ENCODE measurements at regions not wholly inside any gene's neighbourhood (a gene's known extent, or its start where the extent isn't known, plus 50 kb on each side); places are given as distances from the start of the nearest gene placed in this dataset.

DNA sequence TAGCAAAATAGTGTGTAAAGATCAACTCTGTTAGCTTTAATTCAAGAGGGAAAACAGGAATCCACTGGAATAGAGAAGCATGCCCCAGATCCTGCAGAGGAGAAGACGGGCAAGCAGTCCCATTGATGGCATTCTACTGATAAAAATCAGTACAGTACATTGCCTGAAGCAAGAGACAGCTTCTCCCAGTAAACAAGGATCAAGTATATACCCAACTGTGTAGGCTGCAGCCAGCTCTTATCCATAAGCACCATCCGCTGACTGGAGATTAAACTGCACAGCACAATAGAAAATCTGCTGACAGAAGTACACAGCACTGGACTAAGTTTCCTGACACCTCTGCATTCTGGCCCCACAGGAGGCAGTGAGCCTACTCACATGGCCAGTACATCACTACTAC is 110.1 kb downstream of the COX18 start:
- Histone ChIP-seq H3K36me3 (no peaks in the 10 kb centered on the region), H3K27me3 (no peaks in the 10 kb centered on the region), H3K27ac (no peak overlapping the region), H3K4me3 (no peak overlapping the region), H3K9me3 (peaks cover 0 to 15% of the 10 kb centered on the region in 2 donors), H3K4me1 (no peaks in the 10 kb centered on the region)
- intact Hi-C loops (cut with DNase I; ENCODE audit: low total_unique reads) = no loop called here
- TF ChIP-seq POLR2AphosphoS5 (IDR thresholded peaks at IDR 0.05) = no peak
- TF ChIP-seq, protein P1, sequence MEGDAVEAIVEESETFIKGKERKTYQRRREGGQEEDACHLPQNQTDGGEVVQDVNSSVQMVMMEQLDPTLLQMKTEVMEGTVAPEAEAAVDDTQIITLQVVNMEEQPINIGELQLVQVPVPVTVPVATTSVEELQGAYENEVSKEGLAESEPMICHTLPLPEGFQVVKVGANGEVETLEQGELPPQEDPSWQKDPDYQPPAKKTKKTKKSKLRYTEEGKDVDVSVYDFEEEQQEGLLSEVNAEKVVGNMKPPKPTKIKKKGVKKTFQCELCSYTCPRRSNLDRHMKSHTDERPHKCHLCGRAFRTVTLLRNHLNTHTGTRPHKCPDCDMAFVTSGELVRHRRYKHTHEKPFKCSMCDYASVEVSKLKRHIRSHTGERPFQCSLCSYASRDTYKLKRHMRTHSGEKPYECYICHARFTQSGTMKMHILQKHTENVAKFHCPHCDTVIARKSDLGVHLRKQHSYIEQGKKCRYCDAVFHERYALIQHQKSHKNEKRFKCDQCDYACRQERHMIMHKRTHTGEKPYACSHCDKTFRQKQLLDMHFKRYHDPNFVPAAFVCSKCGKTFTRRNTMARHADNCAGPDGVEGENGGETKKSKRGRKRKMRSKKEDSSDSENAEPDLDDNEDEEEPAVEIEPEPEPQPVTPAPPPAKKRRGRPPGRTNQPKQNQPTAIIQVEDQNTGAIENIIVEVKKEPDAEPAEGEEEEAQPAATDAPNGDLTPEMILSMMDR (IDR thresholded peaks at IDR 0.05) = no peak
- TF ChIP-seq POLR2A (IDR thresholded peaks at IDR 0.05) = no peak
- DNase-seq (ENCODE audit: low spot score in 2 of 2) = no peak

DNA sequence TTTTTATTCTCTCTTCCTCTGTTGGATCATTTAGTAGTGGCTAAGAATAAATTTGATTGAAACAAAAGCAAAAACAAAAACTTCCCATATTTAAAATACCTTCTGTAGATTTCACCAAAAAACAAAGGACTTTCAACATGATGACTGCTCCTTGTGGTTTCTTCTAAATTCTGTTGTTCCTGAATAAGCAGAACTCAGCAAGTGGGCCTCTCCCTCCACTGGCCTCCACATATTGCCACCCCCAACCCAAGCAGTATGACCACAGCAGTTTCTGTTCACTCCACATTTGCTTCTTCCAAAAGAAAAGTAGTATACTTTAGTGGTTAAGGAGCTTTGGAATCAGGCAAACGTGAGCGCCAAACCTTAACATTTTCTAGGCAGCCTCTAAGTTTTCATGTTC is 114.7 kb downstream of the COX18 start:
- Histone ChIP-seq H3K9me3 (peaks cover 0 to 4% of the 10 kb centered on the region in 2 donors), H3K4me1 (no peaks in the 10 kb centered on the region), H3K36me3 (no peaks in the 10 kb centered on the region), H3K4me3 (peak overlapping the region in 2 of 3 donors; percentile 26 to 31), H3K27ac (no peak overlapping the region), H3K27me3 (no peaks in the 10 kb centered on the region)
- no peak for DNase-seq (ENCODE audit: low spot score in 2 of 2)
- intact Hi-C loops (cut with DNase I; ENCODE audit: low total_unique reads) = no loop called here
- TF ChIP-seq, protein P1 (IDR thresholded peaks at IDR 0.05) = no peak
- TF ChIP-seq POLR2AphosphoS5 (IDR thresholded peaks at IDR 0.05) = no peak
- no peak for TF ChIP-seq POLR2A (IDR thresholded peaks at IDR 0.05)

DNA sequence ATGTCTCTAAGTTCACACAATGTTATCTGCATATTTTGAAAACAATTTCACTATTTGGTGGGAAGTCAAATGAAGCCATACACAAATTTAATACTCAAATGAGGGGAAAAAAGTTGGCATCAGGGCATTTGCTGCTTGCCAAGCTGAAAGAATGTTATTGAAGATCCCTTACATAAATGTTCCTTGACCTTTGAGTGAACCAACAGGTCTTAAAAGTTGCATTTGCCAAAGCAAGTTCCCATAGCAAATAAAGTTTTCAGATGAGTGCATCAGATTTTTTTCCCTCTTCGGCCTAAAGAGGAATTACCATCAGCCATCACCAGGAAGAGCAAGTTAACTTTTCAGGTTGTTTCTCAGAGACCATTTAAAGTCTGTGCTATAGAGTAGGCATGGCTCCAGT is 115.9 kb downstream of the COX18 start:
- no peaks in the 10 kb centered on the region for H3K36me3 ChIP-seq
- DNase-seq (ENCODE audit: low spot score in 2 of 2) = no peak
- intact Hi-C loops (cut with DNase I; ENCODE audit: low total_unique reads) = no loop called here
- H3K27ac ChIP-seq = no peak overlapping the region
- no peaks in the 10 kb centered on the region for H3K27me3 ChIP-seq
- H3K9me3 ChIP-seq = no peaks in the 10 kb centered on the region
- no peaks in the 10 kb centered on the region for H3K4me1 ChIP-seq
- TF ChIP-seq POLR2AphosphoS5 (IDR thresholded peaks at IDR 0.05) (no peak), POLR2A (IDR thresholded peaks at IDR 0.05) (no peak)
- TF ChIP-seq, protein P1 (IDR thresholded peaks at IDR 0.05) = no peak
- peak overlapping the region in 2 of 3 donors; percentile 26 to 36 for H3K4me3 ChIP-seq

DNA sequence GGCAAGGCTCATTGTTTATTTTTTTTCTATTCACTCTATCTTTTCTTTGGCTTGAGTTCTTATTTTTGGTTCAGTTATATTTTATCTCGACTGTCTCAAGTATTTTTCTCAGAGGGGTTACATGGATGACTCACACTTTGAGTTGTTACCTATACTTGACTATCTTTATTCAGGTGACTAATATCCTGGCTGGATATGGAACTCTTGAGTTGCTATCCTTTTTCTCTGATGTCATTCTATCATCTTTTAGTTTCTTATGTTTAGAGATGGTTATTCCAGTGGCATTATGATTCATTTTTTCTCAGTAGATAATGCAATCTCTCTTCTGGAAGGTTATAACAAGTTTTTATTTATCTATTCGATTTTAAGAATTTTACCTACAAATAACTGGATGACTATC is 117.9 kb downstream of the COX18 start:
- TF ChIP-seq POLR2A (IDR thresholded peaks at IDR 0.05) = no peak
- no peak for DNase-seq (ENCODE audit: low spot score in 2 of 2)
- H3K27ac ChIP-seq = no peak overlapping the region
- H3K36me3 ChIP-seq = no peaks in the 10 kb centered on the region
- H3K27me3 ChIP-seq = no peaks in the 10 kb centered on the region
- intact Hi-C loops (cut with DNase I; ENCODE audit: low total_unique reads) = no loop called here
- no peaks in the 10 kb centered on the region for H3K9me3 ChIP-seq
- no peak overlapping the region for H3K4me3 ChIP-seq
- no peaks in the 10 kb centered on the region for H3K4me1 ChIP-seq

DNA sequence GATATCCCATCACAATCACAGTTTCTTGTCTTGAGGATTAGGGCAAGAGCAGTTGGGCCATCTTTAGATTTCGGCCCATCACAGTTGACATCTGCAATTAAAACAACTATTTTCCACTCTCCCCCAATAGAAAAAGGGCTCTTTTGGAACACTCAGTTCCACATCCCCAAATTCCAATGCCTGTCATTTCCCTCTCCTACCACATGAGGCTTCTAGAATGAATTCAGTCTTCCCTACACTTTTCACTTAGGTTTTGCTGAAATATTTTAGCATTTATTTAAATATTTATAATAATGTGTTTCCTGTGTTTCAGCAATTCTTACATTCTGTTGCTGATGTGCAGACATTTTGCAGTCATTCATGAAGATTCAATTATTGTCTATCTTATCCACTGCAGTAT is 118.4 kb downstream of the COX18 start:
- Histone ChIP-seq H3K27ac (no peak overlapping the region), H3K4me3 (no peak overlapping the region), H3K9me3 (peaks cover 0 to 3% of the 10 kb centered on the region in 2 donors), H3K27me3 (no peaks in the 10 kb centered on the region), H3K4me1 (no peaks in the 10 kb centered on the region), H3K36me3 (no peaks in the 10 kb centered on the region)
- TF ChIP-seq, protein P1 (IDR thresholded peaks at IDR 0.05) = no peak
- DNase-seq (ENCODE audit: low spot score in 2 of 2) = no peak
- intact Hi-C loops (cut with DNase I; ENCODE audit: low total_unique reads) = no loop called here

DNA sequence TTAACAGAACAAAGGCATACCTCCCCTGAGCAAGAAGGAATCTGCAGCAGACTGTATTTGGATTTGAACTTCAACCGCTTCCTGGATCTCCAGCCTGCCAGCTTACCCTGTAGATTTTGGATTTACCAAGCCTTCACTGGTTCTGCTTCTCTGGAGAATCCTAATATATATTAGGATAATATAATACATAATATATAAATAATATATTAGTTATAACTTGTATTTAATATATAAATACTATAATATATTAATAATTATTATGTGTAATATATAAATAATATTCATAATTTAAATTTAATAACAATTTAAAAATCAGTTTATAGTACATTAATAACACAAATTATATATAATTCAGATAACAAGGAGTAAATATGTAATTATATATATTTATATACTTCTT is 121.4 kb downstream of the COX18 start:
- intact Hi-C loops (cut with DNase I; ENCODE audit: low total_unique reads) = no loop called here
- peaks cover 6 to 10% of the 10 kb centered on the region in 2 donors for H3K9me3 ChIP-seq
- no peak for DNase-seq (ENCODE audit: low spot score in 2 of 2)
- no peaks in the 10 kb centered on the region for H3K4me1 ChIP-seq
- TF ChIP-seq POLR2AphosphoS5 (IDR thresholded peaks at IDR 0.05) = no peak
- TF ChIP-seq, protein P1 (IDR thresholded peaks at IDR 0.05) = no peak
- no peak overlapping the region for H3K27ac ChIP-seq
- no peaks in the 10 kb centered on the region for H3K36me3 ChIP-seq
- no peak overlapping the region for H3K4me3 ChIP-seq
- H3K27me3 ChIP-seq = no peaks in the 10 kb centered on the region

Measured in breast epithelium (tissue), 4 donors.